ENCODE measurements at regions not wholly inside any gene's neighbourhood (a gene's known extent, or its start where the extent isn't known, plus 50 kb on each side); places are given as distances from the start of the nearest gene placed in this dataset.

GRCh38 chr7:114084472-114085312 is 165.9 kb upstream of the PPP1R3A start:
- TF ChIP-seq, protein P1, sequence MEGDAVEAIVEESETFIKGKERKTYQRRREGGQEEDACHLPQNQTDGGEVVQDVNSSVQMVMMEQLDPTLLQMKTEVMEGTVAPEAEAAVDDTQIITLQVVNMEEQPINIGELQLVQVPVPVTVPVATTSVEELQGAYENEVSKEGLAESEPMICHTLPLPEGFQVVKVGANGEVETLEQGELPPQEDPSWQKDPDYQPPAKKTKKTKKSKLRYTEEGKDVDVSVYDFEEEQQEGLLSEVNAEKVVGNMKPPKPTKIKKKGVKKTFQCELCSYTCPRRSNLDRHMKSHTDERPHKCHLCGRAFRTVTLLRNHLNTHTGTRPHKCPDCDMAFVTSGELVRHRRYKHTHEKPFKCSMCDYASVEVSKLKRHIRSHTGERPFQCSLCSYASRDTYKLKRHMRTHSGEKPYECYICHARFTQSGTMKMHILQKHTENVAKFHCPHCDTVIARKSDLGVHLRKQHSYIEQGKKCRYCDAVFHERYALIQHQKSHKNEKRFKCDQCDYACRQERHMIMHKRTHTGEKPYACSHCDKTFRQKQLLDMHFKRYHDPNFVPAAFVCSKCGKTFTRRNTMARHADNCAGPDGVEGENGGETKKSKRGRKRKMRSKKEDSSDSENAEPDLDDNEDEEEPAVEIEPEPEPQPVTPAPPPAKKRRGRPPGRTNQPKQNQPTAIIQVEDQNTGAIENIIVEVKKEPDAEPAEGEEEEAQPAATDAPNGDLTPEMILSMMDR (conservative IDR thresholded peaks at IDR 0.05; ENCODE audit: low read depth, low read length) = no peak
- TF ChIP-seq EZH2 (IDR thresholded peaks at IDR 0.05; ENCODE audit: low read length, unreplicated experiment) = no peak
